HCT116 (cell line): ENCODE measurements at regions not wholly inside any gene's neighbourhood (a gene's known extent, or its start where the extent isn't known, plus 50 kb on each side); places are given as distances from the start of the nearest gene placed in this dataset.

Source experiments
- ATAC-seq: fragments of 200-7000 bp; cut with Tn5 transposase; 2 replicates; pipeline ENCODE4 v1.9.1; 2020; ENCODE audit warnings: mild to moderate bottlenecking, moderate library complexity
- BruUV-seq: library from RNA; stranded (reverse); fragments of 400-500 nt; replicated peaks from 2 replicates; lab custom pipeline; 2021; lab: Mats Ljungman, UMichigan
- CTCF ChIA-PET: fragments of 300-600 bp; sonication (Branson Sonifier 250); formaldehyde crosslinking; loops from one replicate; lab custom pipeline; 2021; ENCODE audit warnings: antibody characterized with exemption; lab: Charles Lee
- POLR2A ChIA-PET: fragments of 300-600, 350-600 bp; sonication (Branson Sonifier 250); formaldehyde crosslinking; loops from one replicate; lab custom pipeline; 2021; ENCODE audit warnings: antibody characterized with exemption; lab: Charles Lee
- RAD21 ChIA-PET, 2 experiments: fragments of 300-600 bp; sonication (Branson Sonifier 250); formaldehyde crosslinking; loops; one replicate each; lab custom pipeline; 2023; ENCODE audit warnings: low total read pairs in 2 of 2; ENCODE audit not compliant: uncharacterized antibody in 2 of 2, unreplicated experiment in 2 of 2, low non-redundant PET in 1 of 2; lab: Charles Lee
- DNase-seq: peaks from one replicate; pipeline ENCODE4 v3.0.0-alpha.2; 2010; ENCODE audit warnings: low read depth, low spot score
- H2AFZ ChIP-seq: fragments of 200-600 bp; shearing (Covaris generic), sonication (generic); 2 replicates; pipeline ENCODE4 v1.6.1; 2017; ENCODE audit warnings: low read depth, mixed run types, mixed read lengths, antibody characterized with exemption, low read length; ENCODE audit not compliant: poor library complexity, severe bottlenecking
- H3K27ac ChIP-seq: 2 replicates; pipeline ENCODE4 v1.5.1; 2012; ENCODE audit warnings: low read depth, low read length
- H3K27me3 ChIP-seq: fragments of 200-600 bp; sonication (generic); 2 replicates; pipeline ENCODE4 v1.6.1; 2016; ENCODE audit warnings: mixed run types, low read length, mixed read lengths; ENCODE audit not compliant: insufficient read depth
- H3K36me3 ChIP-seq, 2 experiments: fragments of 200-500 bp in 1 of 2; fragments of 200-600 bp in 1 of 2; sonication (Bioruptor generic) in 1 of 2; sonication (generic) in 1 of 2; 2 replicates each; pipeline versions ENCODE4 v1.5.1 to v1.6.1; 2014 to 2016; ENCODE audit warnings: low read length in 2 of 2, inconsistent platforms in 1 of 2, mixed read lengths in 1 of 2, mixed run types in 1 of 2; ENCODE audit not compliant: insufficient read depth in 2 of 2, control insufficient read depth in 1 of 2
- H3K4me1 ChIP-seq, 2 experiments: fragments of 200-600 bp in 1 of 2; sonication (generic) in 1 of 2; 2 replicates each; pipeline versions ENCODE4 v1.5.1 to v1.6.1; 2012 to 2017; ENCODE audit warnings: low read length in 2 of 2, inconsistent platforms in 1 of 2, mild to moderate bottlenecking in 1 of 2, mixed read lengths in 1 of 2, mixed run types in 1 of 2, moderate library complexity in 1 of 2; ENCODE audit not compliant: insufficient read depth in 2 of 2, control insufficient read depth in 1 of 2
- H3K4me2 ChIP-seq: fragments of 200-600 bp; sonication (generic); 2 replicates; pipeline ENCODE4 v1.6.1; 2017; ENCODE audit warnings: mixed run types, low read length, mixed read lengths
- H3K4me3 ChIP-seq, 2 experiments: fragments of 200-600 bp in 1 of 2; sonication (generic) in 1 of 2; replicated peaks in 1 of 2; 2 replicates each; pipeline ENCODE4 v1.5.1; 2011 to 2016; ENCODE audit warnings: low read length in 2 of 2, control low read depth in 1 of 2, low read depth in 1 of 2, mild to moderate bottlenecking in 1 of 2, mixed read lengths in 1 of 2, mixed run types in 1 of 2
- H3K79me2 ChIP-seq: fragments of 200-600 bp; sonication (generic); 2 replicates; pipeline ENCODE4 v1.6.1; 2017; ENCODE audit warnings: mild to moderate bottlenecking, mixed run types, low read length, moderate library complexity, mixed read lengths; ENCODE audit not compliant: insufficient read depth
- H3K9ac ChIP-seq: fragments of 200-600 bp; sonication (generic); 2 replicates; pipeline ENCODE4 v1.6.1; 2016; ENCODE audit warnings: low read length, mixed read lengths
- H3K9me2 ChIP-seq: fragments of 200-600 bp; sonication (generic), shearing (Covaris generic); 2 replicates; pipeline ENCODE4 v1.6.1; 2017; ENCODE audit warnings: mixed run types, mild to moderate bottlenecking, moderate library complexity; ENCODE audit not compliant: insufficient read depth
- H3K9me3 ChIP-seq, 2 experiments: fragments of 200-500 bp in 1 of 2; fragments of 200-600 bp in 1 of 2; sonication (Bioruptor generic) in 1 of 2; sonication (generic) in 1 of 2; 2 replicates each; pipeline ENCODE4 v1.6.1; 2014 to 2017; ENCODE audit warnings: low read length in 2 of 2, mixed read lengths in 2 of 2, inconsistent platforms in 1 of 2, low read depth in 1 of 2, mild to moderate bottlenecking in 1 of 2, mixed run types in 1 of 2, moderate library complexity in 1 of 2; ENCODE audit not compliant: control insufficient read depth in 1 of 2, insufficient read depth in 1 of 2
- H4K20me1 ChIP-seq: fragments of 200-600 bp; sonication (generic), shearing (Covaris generic); 2 replicates; pipeline ENCODE4 v1.6.1; 2017; ENCODE audit warnings: mixed run types, mild to moderate bottlenecking, moderate library complexity; ENCODE audit not compliant: insufficient read depth
- CEBPB ChIP-seq: IDR thresholded peaks from 2 replicates; pipeline ENCODE4 v1.6.1; 2012; ENCODE audit warnings: low read depth
- EZH2 ChIP-seq: fragments of 200-600 bp; sonication (generic); IDR thresholded peaks from 2 replicates; pipeline ENCODE4 v1.6.1; 2017; ENCODE audit warnings: antibody characterized with exemption, mixed run types
- JUND ChIP-seq: IDR thresholded peaks from 2 replicates; pipeline ENCODE4 v1.6.1; 2012
- MAX ChIP-seq: IDR thresholded peaks from 2 replicates; pipeline ENCODE4 v1.6.1; 2012
- RAD21 ChIP-seq: IDR thresholded peaks from 2 replicates; pipeline ENCODE4 v1.6.1; 2012; ENCODE audit warnings: low read depth, mild to moderate bottlenecking
- REST ChIP-seq: IDR thresholded peaks from 2 replicates; pipeline ENCODE4 v1.6.1; 2012; ENCODE audit warnings: low read depth
- SRF ChIP-seq: IDR thresholded peaks from 2 replicates; pipeline ENCODE4 v1.6.1; 2012; ENCODE audit warnings: low read depth
- YY1 ChIP-seq: IDR thresholded peaks from 2 replicates; pipeline ENCODE4 v1.6.1; 2011; ENCODE audit warnings: low read length, low read depth, moderate library complexity, mild to moderate bottlenecking; ENCODE audit not compliant: insufficient replicate concordance; ENCODE audit errors: extremely low read depth
- ZBTB33 ChIP-seq: IDR thresholded peaks from 2 replicates; pipeline ENCODE4 v1.6.1; 2011; ENCODE audit warnings: mild to moderate bottlenecking, low read length, moderate library complexity; ENCODE audit not compliant: insufficient replicate concordance; ENCODE audit errors: extremely low read depth
- ZFX ChIP-seq: fragments of 450-650 bp; IDR thresholded peaks from 2 replicates; pipeline ENCODE4 v1.6.1; 2017
- ZNF274 ChIP-seq: fragments of 200-500 bp; sonication (Bioruptor generic); IDR thresholded peaks from 2 replicates; pipeline ENCODE4 v1.6.1; 2014; ENCODE audit warnings: mild to moderate bottlenecking, low read depth, low read length, inconsistent platforms
- intact Hi-C: fragments of 100-400 bp; cut with micrococcal nuclease; formaldehyde crosslinking; loops from 2 replicates; pipeline ENCODE4 v1.10.0; 2022

GRCh38 chr10:90975096-90975495, 54.2 kb upstream of the ANKRD1 start:
- Histone ChIP-seq H3K9ac (no peak overlapping the region), H3K4me1 (no peaks in the 10 kb centered on the region), H3K36me3 (no peaks in the 10 kb centered on the region), H2AFZ (no peak overlapping the region), H3K27ac (no peak overlapping the region), H4K20me1 (no peaks in the 10 kb centered on the region), H3K79me2 (no peaks in the 10 kb centered on the region), H3K9me2 (0 out of 2 replicates have a peak, but pooled peaks cover 5% of the 10 kb centered on the region), H3K9me3 (no peaks in the 10 kb centered on the region), H3K27me3 (no peaks in the 10 kb centered on the region), H3K4me2 (no peak overlapping the region), H3K4me3 (no peak overlapping the region)
- BruUV-seq = no TSS peak
- no peak for DNase-seq
- ATAC-seq = no peak
- TF ChIP-seq EZH2 (no peak), YY1 (no peak), MAX (no peak), ZFX (no peak), SRF (no peak), CEBPB (no peak), REST (no peak), JUND (no peak), ZNF274 (no peak), ZBTB33 (no peak), RAD21 (no peak)
- ChIA-PET RAD21 (no interaction called here), CTCF (no interaction called here), POLR2A (no interaction called here)
- intact Hi-C loops = no loop called here
